Skin of body (tissue), 1 donor: ENCODE measurements at regions not wholly inside any gene's neighbourhood (a gene's known extent, or its start where the extent isn't known, plus 50 kb on each side); places are given as distances from the start of the nearest gene placed in this dataset.

ENCODE experiments used
- DNase-seq: peaks from one replicate; lab custom pipeline; 2025; lab: John Stamatoyannopoulos, UW

- DNase-seq = no peak
Measured at GRCh38 chr14:101395779-101396178, 165.5 kb upstream of the DIO3 start.

GRCh38 chr14:101397206-101397605 lies 164.1 kb upstream of the DIO3 start:
- no peak for DNase-seq

GRCh38 chr14:101398011-101398410 lies 163.3 kb upstream of the DIO3 start:
- no peak for DNase-seq

- DNase-seq = no peak
Measured at GRCh38 chr14:101399737-101400517, 161.4 kb upstream of the DIO3 start.

DNA sequence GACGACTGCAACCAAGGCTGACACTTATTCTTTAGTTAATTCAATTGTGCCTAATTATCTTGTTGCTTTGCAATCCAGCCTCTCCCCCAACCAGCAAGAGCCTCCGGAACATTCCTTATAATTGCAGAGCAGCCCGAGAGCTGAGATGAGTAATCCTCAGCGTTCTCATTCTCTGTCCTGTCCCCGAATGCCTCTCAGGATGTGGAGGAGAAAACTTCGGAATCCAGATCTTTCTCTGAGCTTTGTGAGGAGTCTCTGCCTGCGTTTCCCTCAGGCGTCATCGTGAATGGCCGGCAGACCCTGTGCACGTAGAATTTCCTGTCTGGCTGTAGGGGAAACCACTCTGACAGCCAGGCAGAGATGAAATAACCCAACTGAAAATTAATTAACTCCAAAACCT lies 160.5 kb upstream of the DIO3 start:
- peak; percentile 38 for DNase-seq

GRCh38 chr14:101402936-101403660 lies 158.2 kb upstream of the DIO3 start:
- peak; percentile 26 for DNase-seq

- DNase-seq = no peak
Measured at GRCh38 chr14:101404426-101405170, 156.7 kb upstream of the DIO3 start.

GRCh38 chr14:101405171-101405883 lies 156.0 kb upstream of the DIO3 start:
- DNase-seq = peak; percentile 92

DNA sequence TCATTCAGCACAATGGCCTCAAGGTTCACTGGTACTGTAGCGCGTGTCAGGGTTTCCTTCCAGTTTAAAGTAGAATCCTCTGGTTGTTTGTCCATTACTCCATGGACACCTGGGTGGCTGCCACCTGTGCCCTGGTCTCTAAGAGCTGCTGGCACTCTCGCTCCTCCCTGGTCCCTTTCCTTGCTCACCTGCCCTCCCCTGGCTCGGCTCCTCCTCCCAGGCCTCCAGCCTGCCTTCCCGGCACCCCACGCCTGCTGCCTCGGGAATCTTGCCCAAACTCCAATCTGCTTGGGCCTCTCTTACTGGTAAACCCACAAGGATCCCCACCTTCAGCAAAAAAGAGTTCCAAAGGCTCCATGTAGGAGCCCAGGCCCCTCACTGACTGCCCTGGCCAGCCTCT lies 154.4 kb upstream of the DIO3 start:
- DNase-seq = no peak

- no peak for DNase-seq
Measured at GRCh38 chr14:101407328-101407727, 154.0 kb upstream of the DIO3 start.

DNA sequence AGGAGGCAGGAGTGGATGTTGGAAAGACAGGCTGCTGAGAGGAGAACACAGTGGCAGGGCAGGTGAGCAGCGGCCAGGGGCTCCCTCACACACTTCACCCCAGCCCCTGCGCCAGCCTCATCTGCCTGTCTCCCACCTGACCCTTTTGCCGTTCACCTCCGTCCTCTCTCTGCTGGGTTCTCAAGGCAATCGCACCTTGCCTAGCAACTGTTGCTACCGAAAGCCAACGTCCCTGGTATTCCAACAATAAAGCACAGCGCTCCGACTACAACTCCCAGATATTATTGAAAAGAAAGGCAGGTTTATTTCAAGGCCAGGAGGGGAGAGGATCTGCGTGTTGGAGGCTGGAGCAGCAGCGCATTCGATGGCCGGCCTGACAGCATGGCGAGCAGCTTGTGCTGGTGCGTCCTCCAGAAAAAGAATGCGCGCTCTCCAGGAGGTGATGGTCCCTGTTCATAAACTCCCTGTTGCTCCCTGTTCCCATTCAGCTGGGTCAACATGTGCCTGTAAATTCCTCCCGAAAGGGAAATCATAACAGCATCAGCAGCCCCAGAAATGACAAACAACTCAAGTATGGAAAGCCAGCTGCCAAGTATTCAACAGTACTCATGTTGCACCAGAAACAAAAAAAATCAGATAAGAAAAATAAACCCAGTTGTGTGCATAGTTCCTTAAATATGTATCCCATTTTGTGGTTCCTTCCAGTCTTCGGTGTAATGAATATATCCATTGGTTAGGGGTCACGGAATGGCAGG lies 153.0 kb upstream of the DIO3 start:
- peak; percentile 81 for DNase-seq

- no peak for DNase-seq
Measured at GRCh38 chr14:101409006-101409543, 152.2 kb upstream of the DIO3 start.

GRCh38 chr14:101410126-101410525 lies 151.2 kb upstream of the DIO3 start:
- no peak for DNase-seq

GRCh38 chr14:101411151-101411550 lies 150.1 kb upstream of the DIO3 start:
- DNase-seq = no peak

GRCh38 chr14:101411779-101412178 lies 149.5 kb upstream of the DIO3 start:
- peak; percentile 39 for DNase-seq

GRCh38 chr14:101412739-101413138 lies 148.6 kb upstream of the DIO3 start:
- DNase-seq = no peak

DNA sequence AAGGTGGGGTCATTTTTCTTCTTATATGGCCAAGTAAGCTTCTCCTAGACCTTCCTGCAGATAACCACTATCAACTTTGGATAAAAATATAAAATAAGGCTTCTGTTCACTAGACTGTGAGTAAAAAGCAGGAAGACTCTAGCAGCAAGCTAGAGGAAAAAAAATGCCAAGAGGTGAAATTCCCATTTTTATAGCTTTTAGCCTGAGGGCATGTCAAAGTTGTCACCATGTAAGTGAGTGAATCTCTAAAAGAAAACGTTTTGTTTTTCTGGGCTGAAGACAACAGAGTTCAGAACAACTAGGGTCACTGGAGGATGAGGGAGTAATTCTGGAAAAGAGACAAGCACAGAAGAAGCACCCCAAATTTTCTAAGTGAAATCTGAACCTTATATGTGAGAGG lies 143.9 kb upstream of the DIO3 start:
- no peak for DNase-seq

DNA sequence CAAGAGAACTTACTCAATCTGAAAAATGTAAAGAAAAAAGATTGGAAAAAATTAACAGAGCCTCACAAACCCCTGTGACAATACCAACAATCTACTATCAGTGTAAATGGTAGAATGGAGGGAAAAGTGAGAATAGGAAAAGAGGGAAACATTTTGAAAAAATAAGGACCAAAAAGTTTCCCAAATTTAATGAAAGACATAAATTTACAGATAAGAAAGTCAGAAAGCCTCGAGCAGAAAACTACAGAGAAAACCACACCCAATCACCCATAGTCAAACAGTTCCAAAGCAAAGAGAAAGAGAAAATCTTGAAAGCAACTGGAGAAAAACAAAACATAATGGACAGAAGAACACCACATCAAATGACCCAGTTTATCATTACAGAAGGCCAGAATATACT lies 142.7 kb upstream of the DIO3 start:
- no peak for DNase-seq

DNA sequence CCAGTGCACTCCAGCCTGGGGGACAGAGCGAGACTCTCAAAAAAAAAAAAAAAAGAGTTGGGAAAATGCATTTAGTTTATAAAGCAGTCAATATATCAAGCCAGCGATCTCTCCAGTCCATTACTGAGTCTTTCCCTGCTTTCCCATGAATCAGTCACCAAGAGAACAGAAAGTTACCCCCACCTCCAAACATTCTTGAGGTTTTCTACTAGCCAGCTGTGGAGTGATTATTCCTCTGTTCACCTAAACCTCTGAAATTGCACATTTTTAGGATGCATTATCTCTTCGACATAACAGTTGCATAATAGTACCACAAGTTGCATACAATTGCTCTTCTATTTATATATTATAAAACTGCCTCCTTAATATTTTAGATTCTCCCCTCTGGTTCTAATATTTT lies 134.8 kb upstream of the DIO3 start:
- no peak for DNase-seq

- DNase-seq = no peak
Measured at GRCh38 chr14:101428409-101428808, 132.9 kb upstream of the DIO3 start.

- no peak for DNase-seq
Measured at GRCh38 chr14:101435546-101435945, 125.7 kb upstream of the DIO3 start.
